ENCODE measurements at regions not wholly inside any gene's neighbourhood (a gene's known extent, or its start where the extent isn't known, plus 50 kb on each side); places are given as distances from the start of the nearest gene placed in this dataset.

- DNase-seq (ENCODE audit: low read depth), result no peak
- no peak overlapping the region for H3K4me3 ChIP-seq (ENCODE audit: low read depth, low read length)
- no peak for TF ChIP-seq CTCF (conservative IDR thresholded peaks at IDR 0.05; ENCODE audit: low read depth, low read length)
Measured at GRCh38 chr10:104584541-104584940, 56.5 kb upstream of the SORCS3 start.

- no peak overlapping the region for H3K4me3 ChIP-seq (ENCODE audit: low read depth, low read length)
- DNase-seq (ENCODE audit: low read depth), result no peak
- no peak for TF ChIP-seq CTCF (conservative IDR thresholded peaks at IDR 0.05; ENCODE audit: low read depth, low read length)
Measured at GRCh38 chr10:104587751-104588150, 53.3 kb upstream of the SORCS3 start.

- H3K4me3 ChIP-seq (ENCODE audit: low read depth, low read length), result no peak overlapping the region
- TF ChIP-seq CTCF (conservative IDR thresholded peaks at IDR 0.05; ENCODE audit: low read depth, low read length), result no peak
- DNase-seq (ENCODE audit: low read depth), result no peak
Measured at GRCh38 chr10:104589431-104589830, 51.7 kb upstream of the SORCS3 start.

- no peak for TF ChIP-seq CTCF (conservative IDR thresholded peaks at IDR 0.05; ENCODE audit: low read depth, low read length)
- no peak overlapping the region for H3K4me3 ChIP-seq (ENCODE audit: low read depth, low read length)
- peak; percentile 11 for DNase-seq (ENCODE audit: low read depth)
Measured at GRCh38 chr10:104589871-104590270, 51.2 kb upstream of the SORCS3 start.
